ENCODE measurements at regions not wholly inside any gene's neighbourhood (a gene's known extent, or its start where the extent isn't known, plus 50 kb on each side); places are given as distances from the start of the nearest gene placed in this dataset.
"Not testable (repeated sequence)": the region's sequence is repeated elsewhere in the genome, so short reads cannot be mapped to it uniquely, and the experiment has no call there.

DNA sequence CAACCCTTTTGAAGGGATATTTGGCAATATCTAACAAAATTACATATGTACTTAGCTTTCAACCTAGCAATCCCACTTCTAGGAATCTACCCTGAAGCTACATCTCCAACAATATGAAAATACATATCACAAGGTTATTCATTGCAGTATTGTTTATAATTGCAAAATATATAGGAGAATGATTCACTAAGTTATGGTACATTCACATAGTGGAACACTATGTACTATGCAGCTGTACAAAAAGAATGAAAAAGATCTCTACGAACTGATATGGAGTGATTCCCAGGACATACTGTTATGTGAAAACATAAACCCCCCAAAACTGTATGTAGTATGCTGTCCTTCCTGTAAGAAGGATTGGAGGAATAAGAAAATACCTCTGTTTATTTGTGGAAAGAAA, 62.1 kb downstream of the SYT15B start:
- not testable (repeated sequence) for TF ChIP-seq ZBTB33 (IDR thresholded peaks at IDR 0.05; ENCODE audit: borderline replicate concordance, low read depth); CTCF (IDR thresholded peaks at IDR 0.05); EZH2phosphoT487 (IDR thresholded peaks at IDR 0.05; ENCODE audit: borderline replicate concordance, low read depth); NRF1 (IDR thresholded peaks at IDR 0.05; ENCODE audit: low read depth, low read length); CHD2 (IDR thresholded peaks at IDR 0.05; ENCODE audit: low read length, partially characterized antibody); REST (IDR thresholded peaks at IDR 0.05; ENCODE audit: low read depth, low read length); FOXM1 (IDR thresholded peaks at IDR 0.05; ENCODE audit: low read depth); TAF1 (IDR thresholded peaks at IDR 0.05; ENCODE audit: borderline replicate concordance, low read depth, low read length); RAD21 (IDR thresholded peaks at IDR 0.05; ENCODE audit: low read length)

All from SK-N-SH (cell line).